SHP77 treated with DMSO at 0.1 percent for 48 hours (cell line): ENCODE measurements at regions not wholly inside any gene's neighbourhood (a gene's known extent, or its start where the extent isn't known, plus 50 kb on each side); places are given as distances from the start of the nearest gene placed in this dataset.

ENCODE experiments used
- DNase-seq: peaks from one replicate; lab custom pipeline; 2025; lab: John Stamatoyannopoulos, UW

GRCh38 chr3:167958141-167958540, 137.6 kb downstream of the GOLIM4 start:
- DNase-seq, result no peak

GRCh38 chr3:167952969-167953368, 142.8 kb downstream of the GOLIM4 start:
- DNase-seq, result no peak

- no peak for DNase-seq
Observed at GRCh38 chr3:167950212-167950611, 145.5 kb downstream of the GOLIM4 start.

- no peak for DNase-seq
Observed at GRCh38 chr3:167941234-167941995, 154.3 kb downstream of the GOLIM4 start.

GRCh38 chr3:167940241-167940640, 155.5 kb downstream of the GOLIM4 start:
- no peak for DNase-seq

GRCh38 chr3:167938516-167938915, 157.2 kb downstream of the GOLIM4 start:
- DNase-seq, result no peak

GRCh38 chr3:167936019-167936418, 159.7 kb downstream of the GOLIM4 start:
- DNase-seq, result no peak

- no peak for DNase-seq
Observed at GRCh38 chr3:167930453-167930852, 165.3 kb downstream of the GOLIM4 start.

GRCh38 chr3:167929968-167930367, 165.8 kb downstream of the GOLIM4 start:
- peak; percentile 11 for DNase-seq

GRCh38 chr3:167928381-167928780, 167.3 kb downstream of the GOLIM4 start:
- DNase-seq, result no peak

GRCh38 chr3:167920747-167921146, 175.0 kb downstream of the GOLIM4 start:
- DNase-seq, result no peak

- no peak for DNase-seq
Observed at GRCh38 chr3:167919590-167919989, 176.1 kb downstream of the GOLIM4 start.

- DNase-seq, result no peak
Observed at GRCh38 chr3:167918686-167919085, 177.0 kb downstream of the GOLIM4 start.

GRCh38 chr3:167918008-167918596, 177.6 kb downstream of the GOLIM4 start:
- DNase-seq, result no peak

- no peak for DNase-seq
Observed at GRCh38 chr3:167913219-167913835, 177.8 kb downstream of the SERPINI1 start.

GRCh38 chr3:167909952-167910351, 174.4 kb downstream of the SERPINI1 start:
- DNase-seq, result no peak

GRCh38 chr3:167909504-167909896, 174.0 kb downstream of the SERPINI1 start:
- no peak for DNase-seq

GRCh38 chr3:167908746-167909503, 173.4 kb downstream of the SERPINI1 start:
- no peak for DNase-seq

GRCh38 chr3:167908221-167908620, 172.7 kb downstream of the SERPINI1 start:
- DNase-seq, result no peak

GRCh38 chr3:167901138-167901537, 165.6 kb downstream of the SERPINI1 start:
- no peak for DNase-seq

GRCh38 chr3:167899093-167899492, 163.6 kb downstream of the SERPINI1 start:
- DNase-seq, result no peak

- no peak for DNase-seq
Observed at GRCh38 chr3:167898091-167898490, 162.6 kb downstream of the SERPINI1 start.

GRCh38 chr3:167895684-167896083, 160.2 kb downstream of the SERPINI1 start:
- DNase-seq, result no peak
